IPS-15b (cell line): ENCODE measurements at regions not wholly inside any gene's neighbourhood (a gene's known extent, or its start where the extent isn't known, plus 50 kb on each side); places are given as distances from the start of the nearest gene placed in this dataset.
"Not testable (repeated sequence)": the region's sequence is repeated elsewhere in the genome, so short reads cannot be mapped to it uniquely, and the experiment has no call there.

Source experiments
- H3K27me3 ChIP-seq: one replicate; pipeline ENCODE4 v1.6.1; 2013; ENCODE audit warnings: low read length; ENCODE audit not compliant: control insufficient read depth, insufficient read depth
- H3K36me3 ChIP-seq: one replicate; pipeline ENCODE4 v1.6.1; 2013; ENCODE audit warnings: low read length; ENCODE audit not compliant: control insufficient read depth, insufficient read depth
- H3K4me1 ChIP-seq: one replicate; pipeline ENCODE4 v1.6.1; 2013; ENCODE audit warnings: mild to moderate bottlenecking, low read length; ENCODE audit not compliant: control insufficient read depth, insufficient read depth
- H3K4me3 ChIP-seq: one replicate; pipeline ENCODE4 v1.5.1; 2013; ENCODE audit warnings: low read depth, low read length
- H3K9ac ChIP-seq: one replicate; pipeline ENCODE4 v1.6.1; 2013; ENCODE audit warnings: low read depth, mild to moderate bottlenecking, low read length
- H3K9me3 ChIP-seq: one replicate; pipeline ENCODE4 v1.6.1; 2013; ENCODE audit warnings: mild to moderate bottlenecking, low read length; ENCODE audit not compliant: control insufficient read depth, insufficient read depth

GRCh38 chr2:105997711-105998110, 196.4 kb downstream of the UXS1 start:
- no peaks in the 10 kb centered on the region for H3K36me3 ChIP-seq
- no peaks in the 10 kb centered on the region for H3K4me1 ChIP-seq
- H3K9me3 ChIP-seq: no peaks in the 10 kb centered on the region
- H3K27me3 ChIP-seq: no peaks in the 10 kb centered on the region
- H3K4me3 ChIP-seq: no peak overlapping the region
- H3K9ac ChIP-seq: no peak overlapping the region

- no peaks in the 10 kb centered on the region for H3K36me3 ChIP-seq
- no peak overlapping the region for H3K9ac ChIP-seq
- H3K4me3 ChIP-seq: no peak overlapping the region
- H3K27me3 ChIP-seq: no peaks in the 10 kb centered on the region
- H3K4me1 ChIP-seq: no peaks in the 10 kb centered on the region
- H3K9me3 ChIP-seq: no peaks in the 10 kb centered on the region
Observed at GRCh38 chr2:105990624-105991023, 203.5 kb downstream of the UXS1 start.

GRCh38 chr2:105989803-105990202, 204.3 kb downstream of the UXS1 start:
- H3K4me1 ChIP-seq, H3K9ac ChIP-seq, H3K9me3 ChIP-seq, H3K27me3 ChIP-seq, H3K4me3 ChIP-seq, H3K36me3 ChIP-seq: not testable (repeated sequence)

- Histone ChIP-seq H3K4me3 (no peak overlapping the region), H3K27me3 (no peaks in the 10 kb centered on the region), H3K36me3 (no peaks in the 10 kb centered on the region), H3K9me3 (no peaks in the 10 kb centered on the region), H3K4me1 (no peaks in the 10 kb centered on the region), H3K9ac (no peak overlapping the region)
Observed at GRCh38 chr2:105989070-105989469, 205.0 kb downstream of the UXS1 start.

- H3K9ac ChIP-seq: no peak overlapping the region
- no peak overlapping the region for H3K4me3 ChIP-seq
- no peaks in the 10 kb centered on the region for H3K36me3 ChIP-seq
- no peaks in the 10 kb centered on the region for H3K9me3 ChIP-seq
- no peaks in the 10 kb centered on the region for H3K4me1 ChIP-seq
- H3K27me3 ChIP-seq: no peaks in the 10 kb centered on the region
Observed at GRCh38 chr2:105977807-105978206, 216.3 kb downstream of the UXS1 start.

GRCh38 chr2:105977212-105977611, 216.9 kb downstream of the UXS1 start:
- H3K9ac ChIP-seq: no peak overlapping the region
- no peaks in the 10 kb centered on the region for H3K9me3 ChIP-seq
- H3K27me3 ChIP-seq: no peaks in the 10 kb centered on the region
- H3K4me1 ChIP-seq: no peaks in the 10 kb centered on the region
- no peak overlapping the region for H3K4me3 ChIP-seq
- no peaks in the 10 kb centered on the region for H3K36me3 ChIP-seq

- H3K4me3 ChIP-seq: no peak overlapping the region
- H3K4me1 ChIP-seq: no peaks in the 10 kb centered on the region
Observed at GRCh38 chr2:105974812-105975211, 219.3 kb downstream of the UXS1 start.

GRCh38 chr2:105972927-105973326, 221.2 kb downstream of the UXS1 start:
- H3K27me3 ChIP-seq: no peaks in the 10 kb centered on the region
- H3K9ac ChIP-seq: no peak overlapping the region
- H3K36me3 ChIP-seq: no peaks in the 10 kb centered on the region
- H3K4me3 ChIP-seq: no peak overlapping the region
- no peaks in the 10 kb centered on the region for H3K4me1 ChIP-seq
- H3K9me3 ChIP-seq: no peaks in the 10 kb centered on the region

More at GRCh38 chr2:105974812-105975211, 219.3 kb downstream of the UXS1 start:
- Histone ChIP-seq H3K36me3 (no peaks in the 10 kb centered on the region), H3K27me3 (no peaks in the 10 kb centered on the region), H3K9ac (no peak overlapping the region), H3K9me3 (no peaks in the 10 kb centered on the region)

GRCh38 chr2:105972246-105972645, 221.9 kb downstream of the UXS1 start:
- H3K4me1 ChIP-seq: no peaks in the 10 kb centered on the region
- no peak overlapping the region for H3K9ac ChIP-seq
- no peak overlapping the region for H3K4me3 ChIP-seq
- no peaks in the 10 kb centered on the region for H3K27me3 ChIP-seq
- H3K9me3 ChIP-seq: no peaks in the 10 kb centered on the region
- no peaks in the 10 kb centered on the region for H3K36me3 ChIP-seq

GRCh38 chr2:105969552-105969951, 224.5 kb downstream of the UXS1 start:
- no peaks in the 10 kb centered on the region for H3K36me3 ChIP-seq
- no peak overlapping the region for H3K9ac ChIP-seq
- no peak overlapping the region for H3K4me3 ChIP-seq
- H3K27me3 ChIP-seq: no peaks in the 10 kb centered on the region
- no peaks in the 10 kb centered on the region for H3K4me1 ChIP-seq
- H3K9me3 ChIP-seq: no peaks in the 10 kb centered on the region

- Histone ChIP-seq H3K9ac (no peak overlapping the region), H3K4me3 (peak overlapping the region; percentile 4), H3K4me1 (peaks cover 8% of the 10 kb centered on the region), H3K36me3 (no peaks in the 10 kb centered on the region), H3K27me3 (peaks cover 4% of the 10 kb centered on the region), H3K9me3 (no peaks in the 10 kb centered on the region)
Observed at GRCh38 chr2:105962221-105962620, 217.5 kb downstream of the NCK2 start.

GRCh38 chr2:105961599-105962146, 217.0 kb downstream of the NCK2 start:
- H3K36me3 ChIP-seq: no peaks in the 10 kb centered on the region
- H3K27me3 ChIP-seq: peaks cover 6% of the 10 kb centered on the region
- no peak overlapping the region for H3K9ac ChIP-seq
- peaks cover 8% of the 10 kb centered on the region for H3K4me1 ChIP-seq
- peak overlapping the region; percentile 4 for H3K4me3 ChIP-seq
- H3K9me3 ChIP-seq: no peaks in the 10 kb centered on the region
